K562 (cell line): ENCODE measurements at regions not wholly inside any gene's neighbourhood (a gene's known extent, or its start where the extent isn't known, plus 50 kb on each side); places are given as distances from the start of the nearest gene placed in this dataset.
"Not testable (repeated sequence)": the region's sequence is repeated elsewhere in the genome, so short reads cannot be mapped to it uniquely, and the experiment has no call there.

Experiments
- ATAC-seq: fragments of 200-7000 bp; cut with Tn5 transposase; 3 replicates; pipeline ENCODE4 v1.9.1; 2020; ENCODE audit warnings: moderate library complexity
- BruUV-seq: library from RNA; stranded (reverse); fragments of 400-500 nt; replicated peaks from 2 replicates; lab custom pipeline; 2021; lab: Mats Ljungman, UMichigan
- CTCF ChIA-PET: fragments of 300-600 bp; formaldehyde crosslinking; extraction: SDS; loops from one replicate; lab custom pipeline; 2021; ENCODE audit warnings: low intra/inter-chr PET ratio; lab: Yijun Ruan, JAX
- POLR2A ChIA-PET: fragments of 300-600, 350-650 bp; sonication (Branson Sonifier 250); formaldehyde crosslinking; extraction: SDS; loops from one replicate; lab custom pipeline; 2021; ENCODE audit warnings: antibody characterized with exemption, inconsistent platforms; lab: Yijun Ruan, JAX
- DNase-seq, 4 experiments: peaks; one replicate each; pipeline versions ENCODE4 v3.0.0 to v3.0.0-alpha.2; 2011 to 2018; ENCODE audit warnings: low spot score in 3 of 4, mixed read lengths in 3 of 4; ENCODE audit errors: extremely low read depth in 1 of 4
- FAIRE-seq: peaks from 2 replicates; lab custom pipeline; 2011; peaks lifted over from hg19 to GRCh38; lab: Jason Lieb, UNC
- H2AFZ ChIP-seq: 2 replicates; pipeline ENCODE4 v1.6.0; 2011; ENCODE audit warnings: low read depth, low read length, control low read depth, inconsistent platforms
- H3K27ac ChIP-seq: fragments of 200-600 bp; 3 replicates; pipeline ENCODE4 v1.8.0; 2011; ENCODE audit warnings: low read depth, mild to moderate bottlenecking, control low read depth, inconsistent platforms, low read length, moderate library complexity, mixed read lengths; ENCODE audit errors: extremely low read depth
- H3K27me3 ChIP-seq, 2 experiments: fragments of 300-600 bp in 1 of 2; 2 replicates in 1 of 2; 3 replicates in 1 of 2; pipeline versions ENCODE4 v1.6.0 to v1.8.0; 2011; ENCODE audit warnings: inconsistent platforms in 2 of 2, low read length in 2 of 2, mild to moderate bottlenecking in 1 of 2, mixed read lengths in 1 of 2, moderate library complexity in 1 of 2; ENCODE audit not compliant: control insufficient read depth in 2 of 2, insufficient read depth in 2 of 2
- H3K36me3 ChIP-seq: fragments of 300-600 bp; 3 replicates; pipeline ENCODE4 v1.8.0; 2011; ENCODE audit warnings: mild to moderate bottlenecking, low read length, inconsistent platforms; ENCODE audit not compliant: control insufficient read depth, insufficient read depth
- H3K4me1 ChIP-seq, 2 experiments: fragments of 200-600 bp in 1 of 2; replicated peaks in 1 of 2; 2 replicates in 1 of 2; 3 replicates in 1 of 2; pipeline versions ENCODE4 v1.5.1 to v1.8.0; 2011; ENCODE audit warnings: inconsistent platforms in 2 of 2, low read length in 2 of 2, mild to moderate bottlenecking in 1 of 2, mixed read lengths in 1 of 2, moderate library complexity in 1 of 2; ENCODE audit not compliant: control insufficient read depth in 2 of 2, insufficient read depth in 2 of 2
- H3K4me2 ChIP-seq: 2 replicates; pipeline ENCODE4 v1.6.1; 2011; ENCODE audit warnings: low read length, control low read depth, inconsistent platforms, mixed read lengths; ENCODE audit not compliant: insufficient read depth
- H3K4me3 ChIP-seq: fragments of 200-600 bp; sonication (generic), shearing (Covaris generic); 2 replicates; pipeline ENCODE4 v1.5.1; 2016; ENCODE audit warnings: control low read depth, inconsistent platforms
- H3K79me2 ChIP-seq: fragments of 200-600 bp; 3 replicates; pipeline ENCODE4 v1.8.0; 2011; ENCODE audit warnings: low read length, inconsistent platforms; ENCODE audit not compliant: control insufficient read depth, insufficient read depth
- H3K9ac ChIP-seq, 2 experiments: 2 replicates each; pipeline versions ENCODE4 v1.6.0 to v1.6.1; 2011; ENCODE audit warnings: low read depth in 2 of 2, low read length in 2 of 2, control low read depth in 1 of 2, inconsistent platforms in 1 of 2, mild to moderate bottlenecking in 1 of 2, mixed read lengths in 1 of 2; ENCODE audit not compliant: insufficient read depth in 1 of 2
- H3K9me1 ChIP-seq: one replicate; pipeline ENCODE4 v1.6.0; 2011; ENCODE audit warnings: inconsistent platforms, mild to moderate bottlenecking, low read length, moderate library complexity; ENCODE audit not compliant: control insufficient read depth, insufficient read depth
- H3K9me3 ChIP-seq: replicated peaks from 2 replicates; pipeline ENCODE4 v1.5.1; 2011; ENCODE audit warnings: low read depth, low read length, inconsistent platforms; ENCODE audit not compliant: control insufficient read depth, insufficient read depth
- H4K20me1 ChIP-seq: replicated peaks from 2 replicates; pipeline ENCODE4 v1.6.1; 2011; ENCODE audit warnings: low read length, inconsistent platforms, mixed read lengths; ENCODE audit not compliant: control insufficient read depth, insufficient read depth
- BCOR ChIP-seq: fragments of 450-650 bp; IDR thresholded peaks from 2 replicates; pipeline ENCODE4 v1.6.1; 2016
- BRD9 ChIP-seq: fragments of 450-650 bp; IDR thresholded peaks from 2 replicates; pipeline ENCODE4 v1.6.1; 2018; ENCODE audit warnings: low read depth; ENCODE audit not compliant: partially characterized antibody
- GATAD2A ChIP-seq: fragments of 450-650 bp; IDR thresholded peaks from 2 replicates; pipeline ENCODE4 v1.6.1; 2017
- GTF2A2 ChIP-seq: IDR thresholded peaks from 2 replicates; pipeline ENCODE4 v1.6.1; 2016; ENCODE audit warnings: mild to moderate bottlenecking, missing genetic modification characterization, missing compliant biosample characterization
- HOXB6 ChIP-seq: fragments of 250-450 bp; sonication (Bioruptor Pico); IDR thresholded peaks from 2 replicates; pipeline ENCODE4 v1.5.1; 2022; ENCODE audit warnings: mild to moderate bottlenecking, borderline replicate concordance
- NFE2 ChIP-seq: IDR thresholded peaks from 2 replicates; pipeline ENCODE4 v1.6.1; 2014; ENCODE audit warnings: antibody characterized with exemption, low read depth
- NFYB ChIP-seq: IDR thresholded peaks from 2 replicates; pipeline ENCODE4 v1.6.1; 2011; ENCODE audit warnings: mild to moderate bottlenecking, moderate library complexity; ENCODE audit not compliant: insufficient read length; ENCODE audit errors: extremely low read depth
- TAF9B ChIP-seq: fragments of 450-650 bp; IDR thresholded peaks from 2 replicates; pipeline ENCODE4 v1.6.1; 2018; ENCODE audit warnings: mild to moderate bottlenecking; ENCODE audit not compliant: partially characterized antibody
- TSC22D4 ChIP-seq: fragments of 450-650 bp; IDR thresholded peaks from 2 replicates; pipeline ENCODE4 v1.6.1; 2016; ENCODE audit warnings: missing genetic modification characterization, missing biosample characterization, control low read depth
- ZNF324 ChIP-seq: fragments of 250-450 bp; sonication (Bioruptor Pico); IDR thresholded peaks from 2 replicates; pipeline ENCODE4 v1.4.0; 2020; ENCODE audit warnings: mild to moderate bottlenecking
- WGBS: fragments of 100-300 bp; shearing (Covaris generic); methylation state at CpG from one replicate; pipeline ENCODE4 v1.1.6; 2016; ENCODE audit warnings: low coverage, mixed read lengths; ENCODE audit not compliant: insufficient coverage; ENCODE audit errors: missing lambda C conversion rate; 5-methylcytosine and 5-hydroxymethylcytosine counted together
- in situ Hi-C: fragments of 300-500 bp; cut with MboI; formaldehyde crosslinking; loops from 4 replicates; pipeline ENCODE4 v1.15.0; 2018; ENCODE audit warnings: inconsistent platforms, mixed read lengths
- intact Hi-C: fragments of 100-400 bp; cut with micrococcal nuclease; formaldehyde crosslinking; loops from 2 replicates; pipeline ENCODE4 v1.14.2; 2022
- TF ChIP-seq, protein P1 (sequence below): fragments of 450-650 bp; IDR thresholded peaks from 2 replicates; pipeline ENCODE4 v1.6.1; 2016; ENCODE audit warnings: borderline replicate concordance

DNA sequence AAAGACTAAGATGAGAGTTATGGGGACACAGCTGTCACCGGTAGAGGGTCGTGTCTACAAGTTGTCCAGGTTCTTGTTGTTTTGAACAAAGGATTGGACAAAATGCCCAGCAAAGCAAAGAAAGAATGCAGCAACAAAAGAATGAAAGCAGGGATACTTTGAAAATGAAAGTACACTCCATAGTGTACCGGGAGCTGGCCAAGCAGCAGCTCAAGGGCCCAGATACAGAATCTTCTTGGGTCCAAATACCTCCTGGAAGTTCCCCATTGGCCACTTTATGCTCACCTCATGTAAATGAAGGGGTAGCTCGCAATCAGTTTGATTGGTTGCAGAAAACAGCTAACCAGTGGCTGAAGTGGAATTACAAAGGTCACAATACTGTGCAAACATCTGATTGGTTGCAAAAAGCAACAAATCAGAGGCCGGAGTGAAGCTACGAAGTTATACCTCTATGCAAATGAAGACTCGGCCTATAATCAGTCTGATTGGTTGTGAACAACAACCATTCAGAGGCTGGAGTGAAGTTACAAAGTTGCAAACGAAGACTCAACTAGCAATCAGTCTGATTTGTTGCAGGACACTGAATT is 474.9 kb upstream of the TMEFF2 start:
- no TSS peak for BruUV-seq
- no peak overlapping the region for H3K27ac ChIP-seq
- no peaks in the 10 kb centered on the region for H3K9me1 ChIP-seq
- no peaks in the 10 kb centered on the region for H3K79me2 ChIP-seq
- H3K27me3 ChIP-seq, result no peaks in the 10 kb centered on the region
- intact Hi-C loops (no loop called here), in situ Hi-C loops (no loop called here)
- H3K9ac ChIP-seq, result no peak overlapping the region
- TF ChIP-seq NFE2 (no peak), GATAD2A (no peak), BCOR (no peak), TAF9B (no peak), BRD9 (no peak), ZNF324 (CRISPR knock-in tag) (no peak), TSC22D4 (tag) (no peak), GTF2A2 (no peak), NFYB (no peak), HOXB6 (CRISPR knock-in tag) (no peak)
- TF ChIP-seq, protein P1, sequence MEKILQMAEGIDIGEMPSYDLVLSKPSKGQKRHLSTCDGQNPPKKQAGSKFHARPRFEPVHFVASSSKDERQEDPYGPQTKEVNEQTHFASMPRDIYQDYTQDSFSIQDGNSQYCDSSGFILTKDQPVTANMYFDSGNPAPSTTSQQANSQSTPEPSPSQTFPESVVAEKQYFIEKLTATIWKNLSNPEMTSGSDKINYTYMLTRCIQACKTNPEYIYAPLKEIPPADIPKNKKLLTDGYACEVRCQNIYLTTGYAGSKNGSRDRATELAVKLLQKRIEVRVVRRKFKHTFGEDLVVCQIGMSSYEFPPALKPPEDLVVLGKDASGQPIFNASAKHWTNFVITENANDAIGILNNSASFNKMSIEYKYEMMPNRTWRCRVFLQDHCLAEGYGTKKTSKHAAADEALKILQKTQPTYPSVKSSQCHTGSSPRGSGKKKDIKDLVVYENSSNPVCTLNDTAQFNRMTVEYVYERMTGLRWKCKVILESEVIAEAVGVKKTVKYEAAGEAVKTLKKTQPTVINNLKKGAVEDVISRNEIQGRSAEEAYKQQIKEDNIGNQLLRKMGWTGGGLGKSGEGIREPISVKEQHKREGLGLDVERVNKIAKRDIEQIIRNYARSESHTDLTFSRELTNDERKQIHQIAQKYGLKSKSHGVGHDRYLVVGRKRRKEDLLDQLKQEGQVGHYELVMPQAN, result no peak
- no peak for DNase-seq
- no peak overlapping the region for H2AFZ ChIP-seq
- ChIA-PET POLR2A (no interaction called here), CTCF (no interaction called here)
- no peaks in the 10 kb centered on the region for H3K9me3 ChIP-seq
- no peak overlapping the region for H3K4me2 ChIP-seq
- H3K36me3 ChIP-seq, result no peaks in the 10 kb centered on the region
- H3K4me1 ChIP-seq, result no peaks in the 10 kb centered on the region
- FAIRE-seq, result no peak
- ATAC-seq, result no peak
- H4K20me1 ChIP-seq, result no peaks in the 10 kb centered on the region
- 0% methylated on average over 8 of the region's 8 CpGs for WGBS
- H3K4me3 ChIP-seq, result no peak overlapping the region

DNA sequence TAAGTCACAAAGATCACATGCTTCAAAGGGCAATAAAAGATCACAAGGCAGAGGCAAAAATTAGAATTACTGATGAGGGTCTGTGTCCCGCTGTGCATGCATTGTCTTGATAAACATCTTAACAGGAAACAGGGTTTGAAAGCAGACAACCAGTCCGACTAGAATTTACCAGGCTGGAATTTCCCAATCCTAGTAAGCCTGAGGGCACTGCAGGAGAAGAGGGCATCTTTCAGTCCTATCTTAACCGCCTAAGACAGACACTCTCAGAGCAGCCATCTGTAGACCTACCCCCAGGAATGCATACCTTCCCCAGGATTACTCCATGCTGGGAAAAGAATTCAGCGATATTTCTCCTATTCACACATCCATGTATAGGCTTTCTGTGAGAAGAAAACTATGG is 465.8 kb upstream of the TMEFF2 start:
- DNase-seq, in situ Hi-C loops, H3K27ac ChIP-seq, H3K4me3 ChIP-seq, ATAC-seq, H2AFZ ChIP-seq, H3K4me1 ChIP-seq, POLR2A ChIA-PET, H3K9ac ChIP-seq, H3K4me2 ChIP-seq, H3K9me1 ChIP-seq, H3K27me3 ChIP-seq, FAIRE-seq, intact Hi-C loops, H3K9me3 ChIP-seq, H3K79me2 ChIP-seq, H3K36me3 ChIP-seq, BruUV-seq, H4K20me1 ChIP-seq, CTCF ChIA-PET: not testable (repeated sequence)
- WGBS, result 0% methylated on average over 4 of the region's 4 CpGs
